ENCODE measurements at regions not wholly inside any gene's neighbourhood (a gene's known extent, or its start where the extent isn't known, plus 50 kb on each side); places are given as distances from the start of the nearest gene placed in this dataset.

GRCh38 chr5:153096381-153096780 is 394.1 kb upstream of the GRIA1 start:
- TF ChIP-seq POLR2AphosphoS5 (IDR thresholded peaks at IDR 0.05; ENCODE audit: low read depth, low read length) (no peak), SP1 (IDR thresholded peaks at IDR 0.05; ENCODE audit: low read depth) (no peak), FOSL1 (IDR thresholded peaks at IDR 0.05; ENCODE audit: low read depth) (no peak), EZH2 (IDR thresholded peaks at IDR 0.05) (no peak), TCF7L2 (IDR thresholded peaks at IDR 0.05; ENCODE audit: borderline replicate concordance, extremely low read depth, insufficient read depth, insufficient read length) (no peak), CEBPB (IDR thresholded peaks at IDR 0.05; ENCODE audit: low read depth) (no peak), YY1 (IDR thresholded peaks at IDR 0.05; ENCODE audit: extremely low read depth, insufficient replicate concordance, low read depth, low read length) (no peak), SIN3A (IDR thresholded peaks at IDR 0.05; ENCODE audit: low read depth) (no peak), POLR2A (IDR thresholded peaks at IDR 0.05; ENCODE audit: borderline replicate concordance, extremely low read depth, insufficient read depth, insufficient read length) (no peak)
- TF ChIP-seq, protein P1, sequence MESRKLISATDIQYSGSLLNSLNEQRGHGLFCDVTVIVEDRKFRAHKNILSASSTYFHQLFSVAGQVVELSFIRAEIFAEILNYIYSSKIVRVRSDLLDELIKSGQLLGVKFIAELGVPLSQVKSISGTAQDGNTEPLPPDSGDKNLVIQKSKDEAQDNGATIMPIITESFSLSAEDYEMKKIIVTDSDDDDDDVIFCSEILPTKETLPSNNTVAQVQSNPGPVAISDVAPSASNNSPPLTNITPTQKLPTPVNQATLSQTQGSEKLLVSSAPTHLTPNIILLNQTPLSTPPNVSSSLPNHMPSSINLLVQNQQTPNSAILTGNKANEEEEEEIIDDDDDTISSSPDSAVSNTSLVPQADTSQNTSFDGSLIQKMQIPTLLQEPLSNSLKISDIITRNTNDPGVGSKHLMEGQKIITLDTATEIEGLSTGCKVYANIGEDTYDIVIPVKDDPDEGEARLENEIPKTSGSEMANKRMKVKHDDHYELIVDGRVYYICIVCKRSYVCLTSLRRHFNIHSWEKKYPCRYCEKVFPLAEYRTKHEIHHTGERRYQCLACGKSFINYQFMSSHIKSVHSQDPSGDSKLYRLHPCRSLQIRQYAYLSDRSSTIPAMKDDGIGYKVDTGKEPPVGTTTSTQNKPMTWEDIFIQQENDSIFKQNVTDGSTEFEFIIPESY (IDR thresholded peaks at IDR 0.05; ENCODE audit: extremely low read depth, insufficient replicate concordance, low read length), result no peak
- TF ChIP-seq, protein P2, sequence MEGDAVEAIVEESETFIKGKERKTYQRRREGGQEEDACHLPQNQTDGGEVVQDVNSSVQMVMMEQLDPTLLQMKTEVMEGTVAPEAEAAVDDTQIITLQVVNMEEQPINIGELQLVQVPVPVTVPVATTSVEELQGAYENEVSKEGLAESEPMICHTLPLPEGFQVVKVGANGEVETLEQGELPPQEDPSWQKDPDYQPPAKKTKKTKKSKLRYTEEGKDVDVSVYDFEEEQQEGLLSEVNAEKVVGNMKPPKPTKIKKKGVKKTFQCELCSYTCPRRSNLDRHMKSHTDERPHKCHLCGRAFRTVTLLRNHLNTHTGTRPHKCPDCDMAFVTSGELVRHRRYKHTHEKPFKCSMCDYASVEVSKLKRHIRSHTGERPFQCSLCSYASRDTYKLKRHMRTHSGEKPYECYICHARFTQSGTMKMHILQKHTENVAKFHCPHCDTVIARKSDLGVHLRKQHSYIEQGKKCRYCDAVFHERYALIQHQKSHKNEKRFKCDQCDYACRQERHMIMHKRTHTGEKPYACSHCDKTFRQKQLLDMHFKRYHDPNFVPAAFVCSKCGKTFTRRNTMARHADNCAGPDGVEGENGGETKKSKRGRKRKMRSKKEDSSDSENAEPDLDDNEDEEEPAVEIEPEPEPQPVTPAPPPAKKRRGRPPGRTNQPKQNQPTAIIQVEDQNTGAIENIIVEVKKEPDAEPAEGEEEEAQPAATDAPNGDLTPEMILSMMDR (IDR thresholded peaks at IDR 0.05 in 2 of 3, conservative IDR thresholded peaks at IDR 0.05 in 1 of 3; ENCODE audit: borderline replicate concordance in 1 of 3, insufficient read depth in 1 of 3, low read depth in 2 of 3, low read length in 2 of 3), result no peak
- TF ChIP-seq, protein P3, sequence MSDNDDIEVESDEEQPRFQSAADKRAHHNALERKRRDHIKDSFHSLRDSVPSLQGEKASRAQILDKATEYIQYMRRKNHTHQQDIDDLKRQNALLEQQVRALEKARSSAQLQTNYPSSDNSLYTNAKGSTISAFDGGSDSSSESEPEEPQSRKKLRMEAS (IDR thresholded peaks at IDR 0.05), result no peak
